Lower leg skin (tissue), 3 donors: ENCODE measurements at regions not wholly inside any gene's neighbourhood (a gene's known extent, or its start where the extent isn't known, plus 50 kb on each side); places are given as distances from the start of the nearest gene placed in this dataset.

Experiments used
- POLR2A ChIP-seq, 2 donors: fragments of 450-650 bp; IDR thresholded peaks; one replicate each; pipeline ENCODE4 v1.6.1; 2016 to 2017; ENCODE audit warnings: antibody characterized with exemption in 2 of 2, mild to moderate bottlenecking in 1 of 2, moderate library complexity in 1 of 2
- TF ChIP-seq, protein P1 (sequence below), 3 donors: fragments of 450-650 bp; IDR thresholded peaks; one replicate each; pipeline ENCODE4 v1.5.1; 2016; ENCODE audit warnings: antibody characterized with exemption in 3 of 3, mild to moderate bottlenecking in 3 of 3, moderate library complexity in 2 of 3

DNA sequence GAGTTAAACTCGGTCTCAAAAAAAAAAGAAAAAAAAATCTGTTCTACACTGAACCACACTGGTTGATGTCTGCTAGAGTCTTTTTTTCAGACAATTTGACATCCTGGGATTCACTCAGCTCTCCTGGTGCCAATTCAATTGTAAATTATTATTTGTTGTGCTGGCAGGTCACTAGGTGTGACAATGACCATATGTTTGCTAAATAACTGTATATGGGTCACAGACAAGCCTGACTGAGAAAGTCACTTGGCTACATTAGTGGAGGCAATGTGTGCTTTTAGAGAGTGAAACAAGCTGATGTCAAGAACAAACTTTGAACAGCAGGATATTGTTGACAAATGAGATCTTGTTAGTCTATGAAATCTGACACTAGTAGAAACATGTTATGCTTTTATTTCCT, 1379.1 kb downstream of the ZPLD1 start:
- TF ChIP-seq, protein P1, sequence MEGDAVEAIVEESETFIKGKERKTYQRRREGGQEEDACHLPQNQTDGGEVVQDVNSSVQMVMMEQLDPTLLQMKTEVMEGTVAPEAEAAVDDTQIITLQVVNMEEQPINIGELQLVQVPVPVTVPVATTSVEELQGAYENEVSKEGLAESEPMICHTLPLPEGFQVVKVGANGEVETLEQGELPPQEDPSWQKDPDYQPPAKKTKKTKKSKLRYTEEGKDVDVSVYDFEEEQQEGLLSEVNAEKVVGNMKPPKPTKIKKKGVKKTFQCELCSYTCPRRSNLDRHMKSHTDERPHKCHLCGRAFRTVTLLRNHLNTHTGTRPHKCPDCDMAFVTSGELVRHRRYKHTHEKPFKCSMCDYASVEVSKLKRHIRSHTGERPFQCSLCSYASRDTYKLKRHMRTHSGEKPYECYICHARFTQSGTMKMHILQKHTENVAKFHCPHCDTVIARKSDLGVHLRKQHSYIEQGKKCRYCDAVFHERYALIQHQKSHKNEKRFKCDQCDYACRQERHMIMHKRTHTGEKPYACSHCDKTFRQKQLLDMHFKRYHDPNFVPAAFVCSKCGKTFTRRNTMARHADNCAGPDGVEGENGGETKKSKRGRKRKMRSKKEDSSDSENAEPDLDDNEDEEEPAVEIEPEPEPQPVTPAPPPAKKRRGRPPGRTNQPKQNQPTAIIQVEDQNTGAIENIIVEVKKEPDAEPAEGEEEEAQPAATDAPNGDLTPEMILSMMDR (IDR thresholded peaks at IDR 0.05): no peak
- TF ChIP-seq POLR2A (IDR thresholded peaks at IDR 0.05): no peak
